ENCODE measurements at regions not wholly inside any gene's neighbourhood (a gene's known extent, or its start where the extent isn't known, plus 50 kb on each side); places are given as distances from the start of the nearest gene placed in this dataset.
A peak's percentile ranks its signal among the peaks of the same experiment; 100 is the strongest.
"Not testable (repeated sequence)": the region's sequence is repeated elsewhere in the genome, so short reads cannot be mapped to it uniquely, and the experiment has no call there.

DNA sequence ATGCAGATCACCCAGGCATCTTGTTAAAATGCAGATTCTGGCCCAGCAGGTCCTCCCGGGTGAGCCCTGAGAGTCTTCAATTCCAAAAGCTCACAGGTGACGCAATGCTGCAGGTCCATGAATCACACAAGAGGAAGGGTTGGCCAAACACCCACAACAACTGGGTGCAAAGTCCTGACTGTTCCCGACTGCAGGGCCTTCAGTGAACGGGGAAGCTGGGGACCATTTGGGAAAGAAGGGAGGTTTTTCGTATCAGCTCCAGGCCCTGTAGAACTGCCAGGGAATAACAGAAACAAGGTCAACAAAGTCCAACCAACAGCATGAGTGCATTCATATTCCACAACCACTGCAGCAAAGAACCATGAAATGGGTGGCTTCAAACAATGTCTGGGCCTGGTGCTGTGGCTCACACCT is 106.1 kb upstream of the ROPN1B start:
- H3K36me3 Mint-ChIP-seq; H3K4me3 ChIP-seq (ENCODE audit: low read depth, low read length); H3K27me3 Mint-ChIP-seq; H3K27ac Mint-ChIP-seq; DNase-seq; ATAC-seq (ENCODE audit: low read depth in 2 of 2); H3K27me3 ChIP-seq (ENCODE audit: control insufficient read depth, insufficient read depth, low read length); H3K4me3 Mint-ChIP-seq; H3K4me1 Mint-ChIP-seq; H3K27ac ChIP-seq (ENCODE audit: insufficient read depth, low read length, poor library complexity, severe bottlenecking); H3K9me3 ChIP-seq (ENCODE audit: control insufficient read depth in 2 of 2, low read length in 2 of 2); H3K4me1 ChIP-seq (ENCODE audit: control insufficient read depth, insufficient read depth, low read length, poor library complexity, severe bottlenecking); H3K36me3 ChIP-seq (ENCODE audit: control insufficient read depth, insufficient read depth, low read length); H3K9me3 Mint-ChIP-seq: not testable (repeated sequence)

DNA sequence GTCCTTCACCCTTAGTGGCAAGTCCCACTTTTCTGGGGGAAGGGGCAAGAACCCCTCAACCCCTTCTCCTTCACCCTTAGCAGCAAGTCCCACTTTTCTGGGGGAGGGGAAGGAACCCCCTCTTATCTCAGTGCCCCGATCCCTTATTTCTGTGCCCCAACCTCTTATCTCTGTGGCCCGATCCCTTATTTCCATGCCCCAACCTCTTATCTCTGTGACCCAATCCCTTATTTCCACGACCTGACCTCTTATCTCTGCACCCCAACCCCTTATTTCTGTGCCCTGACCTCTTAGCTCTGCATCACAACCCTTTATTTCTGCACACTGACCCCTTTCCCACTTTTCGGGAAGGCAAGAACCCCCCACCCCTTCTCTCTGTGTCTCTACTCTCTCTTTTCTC is 104.4 kb upstream of the ROPN1B start:
- H3K27ac ChIP-seq (ENCODE audit: insufficient read depth, low read length, poor library complexity, severe bottlenecking); H3K36me3 Mint-ChIP-seq; H3K36me3 ChIP-seq (ENCODE audit: control insufficient read depth, insufficient read depth, low read length); DNase-seq; H3K4me1 ChIP-seq (ENCODE audit: control insufficient read depth, insufficient read depth, low read length, poor library complexity, severe bottlenecking); H3K27me3 Mint-ChIP-seq; H3K9me3 ChIP-seq (ENCODE audit: control insufficient read depth in 2 of 2, low read length in 2 of 2); H3K4me3 ChIP-seq (ENCODE audit: low read depth, low read length); ATAC-seq (ENCODE audit: low read depth in 2 of 2); H3K4me1 Mint-ChIP-seq; H3K4me3 Mint-ChIP-seq; H3K27me3 ChIP-seq (ENCODE audit: control insufficient read depth, insufficient read depth, low read length); H3K27ac Mint-ChIP-seq; H3K9me3 Mint-ChIP-seq: not testable (repeated sequence)

DNA sequence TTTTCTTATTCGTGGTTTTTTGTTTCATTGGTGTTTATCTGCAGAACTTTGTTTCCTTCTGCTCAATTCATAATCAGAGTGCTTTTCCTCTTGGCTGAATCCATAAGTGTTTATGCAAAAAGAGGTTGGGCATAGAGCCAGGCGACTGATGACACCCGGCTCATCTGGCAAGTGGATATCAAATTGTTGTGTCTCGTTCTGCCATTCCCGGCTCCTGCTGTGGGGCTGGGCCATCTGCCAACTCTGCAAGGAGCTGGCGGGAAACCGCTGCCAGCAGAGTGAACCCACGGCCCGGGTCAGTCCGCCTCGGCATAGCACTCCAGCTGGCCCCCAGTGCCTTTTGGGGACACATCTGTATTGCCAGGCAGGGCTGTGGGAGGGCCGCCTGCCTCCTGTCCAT is 83.0 kb upstream of the ROPN1B start:
- not testable (repeated sequence) for ATAC-seq (ENCODE audit: low read depth in 2 of 2); H3K27ac ChIP-seq (ENCODE audit: insufficient read depth, low read length, poor library complexity, severe bottlenecking); H3K4me1 Mint-ChIP-seq; H3K36me3 Mint-ChIP-seq; H3K27ac Mint-ChIP-seq; H3K4me3 Mint-ChIP-seq; H3K4me3 ChIP-seq (ENCODE audit: low read depth, low read length); DNase-seq; H3K4me1 ChIP-seq (ENCODE audit: control insufficient read depth, insufficient read depth, low read length, poor library complexity, severe bottlenecking); H3K36me3 ChIP-seq (ENCODE audit: control insufficient read depth, insufficient read depth, low read length); H3K27me3 Mint-ChIP-seq; H3K27me3 ChIP-seq (ENCODE audit: control insufficient read depth, insufficient read depth, low read length)
- peaks cover 0 to 31% (median 17%) of the 10 kb centered on the region in 7 donors for H3K9me3 Mint-ChIP-seq
- peaks cover 0 to 10% of the 10 kb centered on the region in 2 experiments for H3K9me3 ChIP-seq (ENCODE audit: control insufficient read depth in 2 of 2, low read length in 2 of 2)

DNA sequence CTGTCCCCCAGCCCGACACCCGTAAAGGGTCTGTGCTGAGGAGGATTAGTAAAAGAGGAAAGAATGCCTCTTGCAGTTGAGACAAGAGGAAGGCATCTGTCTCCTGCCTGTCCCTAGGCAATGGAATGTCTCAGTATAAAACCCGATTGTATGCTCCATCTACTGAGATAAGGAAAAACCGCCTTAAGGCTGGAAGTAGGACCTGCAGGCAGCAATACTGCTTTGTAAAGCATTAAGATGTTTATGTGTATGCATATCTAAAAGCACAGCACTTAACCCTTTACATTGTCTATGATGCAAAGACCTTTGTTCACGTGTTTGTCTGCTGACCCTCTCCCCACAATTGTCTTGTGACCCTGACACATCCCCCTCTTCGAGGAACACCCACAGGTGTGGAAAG is 69.8 kb upstream of the ROPN1B start:
- not testable (repeated sequence) for ATAC-seq (ENCODE audit: low read depth in 2 of 2); H3K27ac Mint-ChIP-seq; H3K4me3 ChIP-seq (ENCODE audit: low read depth, low read length); H3K36me3 ChIP-seq (ENCODE audit: control insufficient read depth, insufficient read depth, low read length); H3K9me3 ChIP-seq (ENCODE audit: control insufficient read depth in 2 of 2, low read length in 2 of 2); H3K9me3 Mint-ChIP-seq; DNase-seq; H3K27me3 ChIP-seq (ENCODE audit: control insufficient read depth, insufficient read depth, low read length); H3K36me3 Mint-ChIP-seq; H3K4me1 Mint-ChIP-seq; H3K4me1 ChIP-seq (ENCODE audit: control insufficient read depth, insufficient read depth, low read length, poor library complexity, severe bottlenecking); H3K27ac ChIP-seq (ENCODE audit: insufficient read depth, low read length, poor library complexity, severe bottlenecking); H3K4me3 Mint-ChIP-seq; H3K27me3 Mint-ChIP-seq

DNA sequence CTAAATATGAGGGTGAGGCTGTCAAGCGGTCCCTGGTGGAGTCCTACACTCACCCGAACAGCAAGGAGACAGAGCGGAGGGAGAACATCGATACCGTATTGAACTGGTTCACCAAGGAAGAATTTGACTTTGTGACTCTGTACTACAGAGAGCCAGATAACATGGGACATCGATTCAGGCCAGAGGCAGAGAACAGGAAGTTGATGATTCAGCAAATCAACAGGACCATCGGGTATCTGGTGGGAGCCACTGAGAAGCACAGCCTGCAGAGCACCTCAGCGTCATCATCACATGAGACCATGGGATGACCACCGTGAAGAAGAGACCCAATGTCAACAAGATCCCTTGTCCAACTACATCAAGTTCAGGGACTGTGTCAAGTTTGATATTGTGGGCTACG is 67.5 kb upstream of the ROPN1B start:
- not testable (repeated sequence) for H3K9me3 Mint-ChIP-seq; H3K4me3 Mint-ChIP-seq; H3K27ac ChIP-seq (ENCODE audit: insufficient read depth, low read length, poor library complexity, severe bottlenecking); H3K27me3 Mint-ChIP-seq; H3K4me1 Mint-ChIP-seq; H3K27me3 ChIP-seq (ENCODE audit: control insufficient read depth, insufficient read depth, low read length); H3K4me3 ChIP-seq (ENCODE audit: low read depth, low read length); H3K36me3 Mint-ChIP-seq; ATAC-seq (ENCODE audit: low read depth in 2 of 2); H3K9me3 ChIP-seq (ENCODE audit: control insufficient read depth in 2 of 2, low read length in 2 of 2); DNase-seq; H3K27ac Mint-ChIP-seq; H3K4me1 ChIP-seq (ENCODE audit: control insufficient read depth, insufficient read depth, low read length, poor library complexity, severe bottlenecking); H3K36me3 ChIP-seq (ENCODE audit: control insufficient read depth, insufficient read depth, low read length)

DNA sequence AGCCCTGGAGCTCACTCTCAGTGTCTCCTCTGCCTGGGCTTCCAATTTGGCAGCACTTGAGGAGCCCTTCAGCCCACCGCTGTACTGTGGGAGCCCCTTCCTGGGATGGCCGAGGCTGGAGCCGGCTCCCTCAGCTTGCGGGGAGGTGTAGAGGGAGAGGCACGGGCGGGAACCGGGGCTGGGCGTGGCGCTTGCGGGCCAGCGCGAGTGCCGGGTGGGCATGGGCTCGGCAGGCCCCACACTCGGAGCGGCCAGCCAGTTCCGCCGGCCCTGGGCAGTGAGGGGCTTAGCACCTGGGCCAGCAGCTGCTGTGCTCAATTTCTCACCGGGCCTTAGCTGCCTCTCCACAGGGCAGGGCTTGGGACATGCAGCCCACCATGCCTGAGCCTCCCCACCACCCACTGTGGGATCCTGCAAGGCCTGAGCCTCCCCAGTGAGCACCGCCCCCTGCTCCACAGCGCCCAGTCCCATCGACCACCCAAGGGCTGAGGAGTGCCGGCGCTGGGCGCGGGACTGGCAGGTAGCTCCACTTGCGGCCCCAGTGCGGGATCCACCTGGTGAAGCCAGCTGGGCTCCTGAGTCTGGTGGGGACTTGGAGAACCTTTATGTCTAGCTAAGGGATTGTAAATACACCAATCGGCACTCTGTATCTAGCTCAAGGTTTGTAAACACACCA is 65.1 kb upstream of the ROPN1B start:
- H3K36me3 ChIP-seq (ENCODE audit: control insufficient read depth, insufficient read depth, low read length); H3K4me3 Mint-ChIP-seq; ATAC-seq (ENCODE audit: low read depth in 2 of 2); H3K27me3 ChIP-seq (ENCODE audit: control insufficient read depth, insufficient read depth, low read length); H3K36me3 Mint-ChIP-seq; H3K27ac ChIP-seq (ENCODE audit: insufficient read depth, low read length, poor library complexity, severe bottlenecking); DNase-seq; H3K9me3 ChIP-seq (ENCODE audit: control insufficient read depth in 2 of 2, low read length in 2 of 2); H3K27ac Mint-ChIP-seq; H3K4me1 ChIP-seq (ENCODE audit: control insufficient read depth, insufficient read depth, low read length, poor library complexity, severe bottlenecking); H3K9me3 Mint-ChIP-seq; H3K4me1 Mint-ChIP-seq; H3K4me3 ChIP-seq (ENCODE audit: low read depth, low read length); H3K27me3 Mint-ChIP-seq: not testable (repeated sequence)

DNA sequence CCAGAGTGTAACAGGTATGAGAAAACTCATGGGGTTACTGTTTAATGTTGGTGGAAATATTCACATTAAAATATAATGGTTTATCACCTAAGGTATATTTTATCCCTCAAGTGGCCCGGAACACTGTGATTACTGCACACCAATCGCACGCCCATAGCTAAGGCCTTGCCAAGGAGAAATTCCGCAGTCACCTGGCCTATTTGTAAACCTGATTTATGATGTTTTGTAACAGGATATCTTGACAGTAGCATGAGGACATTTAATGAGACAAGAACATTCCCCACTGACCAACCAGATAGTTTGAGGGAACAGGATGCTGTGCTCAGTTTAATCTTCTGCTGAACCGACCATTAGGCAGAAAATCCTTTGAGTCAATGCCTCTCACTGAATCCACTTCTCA is 61.7 kb upstream of the ROPN1B start:
- not testable (repeated sequence) for H3K27ac Mint-ChIP-seq; H3K9me3 ChIP-seq (ENCODE audit: control insufficient read depth in 2 of 2, low read length in 2 of 2); H3K27ac ChIP-seq (ENCODE audit: insufficient read depth, low read length, poor library complexity, severe bottlenecking); H3K4me1 Mint-ChIP-seq; H3K36me3 Mint-ChIP-seq; H3K4me3 Mint-ChIP-seq; H3K4me3 ChIP-seq (ENCODE audit: low read depth, low read length); H3K36me3 ChIP-seq (ENCODE audit: control insufficient read depth, insufficient read depth, low read length); H3K27me3 ChIP-seq (ENCODE audit: control insufficient read depth, insufficient read depth, low read length); H3K9me3 Mint-ChIP-seq; H3K27me3 Mint-ChIP-seq; H3K4me1 ChIP-seq (ENCODE audit: control insufficient read depth, insufficient read depth, low read length, poor library complexity, severe bottlenecking); DNase-seq; ATAC-seq (ENCODE audit: low read depth in 2 of 2)

DNA sequence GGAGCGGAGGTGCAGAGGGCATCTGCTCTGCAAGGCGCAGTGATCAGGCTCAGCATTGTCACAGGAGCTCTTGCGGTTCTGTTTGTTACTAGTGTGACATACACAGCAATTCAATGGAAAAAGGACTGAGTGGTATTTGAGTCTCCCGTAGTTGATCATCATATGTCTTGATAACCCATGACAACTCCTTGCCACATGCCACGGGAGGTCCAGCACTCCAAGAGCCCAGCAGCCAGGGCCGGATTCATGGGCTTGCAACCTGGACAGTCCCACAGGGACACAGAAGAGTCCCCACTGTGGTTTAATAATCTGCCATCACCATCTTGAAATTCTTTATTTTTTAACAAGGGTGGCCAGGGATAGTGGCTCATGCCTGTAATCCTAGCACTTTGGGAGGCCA is 58.1 kb upstream of the ROPN1B start:
- not testable (repeated sequence) for H3K9me3 Mint-ChIP-seq; H3K27me3 Mint-ChIP-seq; ATAC-seq (ENCODE audit: low read depth in 2 of 2); H3K4me1 ChIP-seq (ENCODE audit: control insufficient read depth, insufficient read depth, low read length, poor library complexity, severe bottlenecking); H3K27ac ChIP-seq (ENCODE audit: insufficient read depth, low read length, poor library complexity, severe bottlenecking); H3K4me3 ChIP-seq (ENCODE audit: low read depth, low read length); H3K9me3 ChIP-seq (ENCODE audit: control insufficient read depth in 2 of 2, low read length in 2 of 2); H3K27ac Mint-ChIP-seq; H3K36me3 ChIP-seq (ENCODE audit: control insufficient read depth, insufficient read depth, low read length); H3K27me3 ChIP-seq (ENCODE audit: control insufficient read depth, insufficient read depth, low read length); H3K36me3 Mint-ChIP-seq; DNase-seq
- Mint-ChIP-seq H3K4me3 (peak overlapping the region in 1 of 4 donors; percentile 54), H3K4me1 (peaks cover 0 to 13% (median 7%) of the 10 kb centered on the region in 4 donors)
